GM12865 (cell line): ENCODE measurements at regions not wholly inside any gene's neighbourhood (a gene's known extent, or its start where the extent isn't known, plus 50 kb on each side); places are given as distances from the start of the nearest gene placed in this dataset.

Source experiments
- DNase-seq: peaks from one replicate; pipeline ENCODE4 v3.0.0; 2010; ENCODE audit warnings: low read depth
- H3K4me3 ChIP-seq: 2 replicates; pipeline ENCODE4 v1.5.1; 2011; ENCODE audit warnings: mild to moderate bottlenecking, low read depth, low read length, control low read depth
- TF ChIP-seq, protein P1 (sequence below): IDR thresholded peaks from 2 replicates; pipeline ENCODE4 v1.5.1; 2011; ENCODE audit warnings: low read length, control low read depth, low read depth, inconsistent platforms; ENCODE audit not compliant: insufficient read depth; ENCODE audit errors: missing control alignments

DNA sequence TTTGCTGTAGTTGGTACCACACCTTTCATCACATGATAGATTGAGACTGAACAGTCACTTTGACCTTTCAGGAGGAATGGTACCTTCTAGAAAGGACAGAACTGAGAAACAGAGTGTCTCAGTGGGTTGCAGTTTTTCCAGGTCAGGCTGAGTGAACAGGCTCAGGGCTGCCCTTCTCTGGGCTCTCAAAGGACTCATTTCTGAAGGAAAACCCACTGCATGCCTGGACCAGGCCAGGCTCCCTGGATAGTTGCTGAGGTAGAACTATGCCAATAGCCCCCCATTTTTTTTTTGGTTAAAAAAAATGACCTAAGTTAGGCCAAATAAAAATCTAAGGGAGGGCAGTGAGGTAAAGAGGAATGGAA, 148.1 kb upstream of the EGLN3 start:
- DNase-seq: no peak
- no peak overlapping the region for H3K4me3 ChIP-seq
- TF ChIP-seq, protein P1, sequence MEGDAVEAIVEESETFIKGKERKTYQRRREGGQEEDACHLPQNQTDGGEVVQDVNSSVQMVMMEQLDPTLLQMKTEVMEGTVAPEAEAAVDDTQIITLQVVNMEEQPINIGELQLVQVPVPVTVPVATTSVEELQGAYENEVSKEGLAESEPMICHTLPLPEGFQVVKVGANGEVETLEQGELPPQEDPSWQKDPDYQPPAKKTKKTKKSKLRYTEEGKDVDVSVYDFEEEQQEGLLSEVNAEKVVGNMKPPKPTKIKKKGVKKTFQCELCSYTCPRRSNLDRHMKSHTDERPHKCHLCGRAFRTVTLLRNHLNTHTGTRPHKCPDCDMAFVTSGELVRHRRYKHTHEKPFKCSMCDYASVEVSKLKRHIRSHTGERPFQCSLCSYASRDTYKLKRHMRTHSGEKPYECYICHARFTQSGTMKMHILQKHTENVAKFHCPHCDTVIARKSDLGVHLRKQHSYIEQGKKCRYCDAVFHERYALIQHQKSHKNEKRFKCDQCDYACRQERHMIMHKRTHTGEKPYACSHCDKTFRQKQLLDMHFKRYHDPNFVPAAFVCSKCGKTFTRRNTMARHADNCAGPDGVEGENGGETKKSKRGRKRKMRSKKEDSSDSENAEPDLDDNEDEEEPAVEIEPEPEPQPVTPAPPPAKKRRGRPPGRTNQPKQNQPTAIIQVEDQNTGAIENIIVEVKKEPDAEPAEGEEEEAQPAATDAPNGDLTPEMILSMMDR: no peak

DNA sequence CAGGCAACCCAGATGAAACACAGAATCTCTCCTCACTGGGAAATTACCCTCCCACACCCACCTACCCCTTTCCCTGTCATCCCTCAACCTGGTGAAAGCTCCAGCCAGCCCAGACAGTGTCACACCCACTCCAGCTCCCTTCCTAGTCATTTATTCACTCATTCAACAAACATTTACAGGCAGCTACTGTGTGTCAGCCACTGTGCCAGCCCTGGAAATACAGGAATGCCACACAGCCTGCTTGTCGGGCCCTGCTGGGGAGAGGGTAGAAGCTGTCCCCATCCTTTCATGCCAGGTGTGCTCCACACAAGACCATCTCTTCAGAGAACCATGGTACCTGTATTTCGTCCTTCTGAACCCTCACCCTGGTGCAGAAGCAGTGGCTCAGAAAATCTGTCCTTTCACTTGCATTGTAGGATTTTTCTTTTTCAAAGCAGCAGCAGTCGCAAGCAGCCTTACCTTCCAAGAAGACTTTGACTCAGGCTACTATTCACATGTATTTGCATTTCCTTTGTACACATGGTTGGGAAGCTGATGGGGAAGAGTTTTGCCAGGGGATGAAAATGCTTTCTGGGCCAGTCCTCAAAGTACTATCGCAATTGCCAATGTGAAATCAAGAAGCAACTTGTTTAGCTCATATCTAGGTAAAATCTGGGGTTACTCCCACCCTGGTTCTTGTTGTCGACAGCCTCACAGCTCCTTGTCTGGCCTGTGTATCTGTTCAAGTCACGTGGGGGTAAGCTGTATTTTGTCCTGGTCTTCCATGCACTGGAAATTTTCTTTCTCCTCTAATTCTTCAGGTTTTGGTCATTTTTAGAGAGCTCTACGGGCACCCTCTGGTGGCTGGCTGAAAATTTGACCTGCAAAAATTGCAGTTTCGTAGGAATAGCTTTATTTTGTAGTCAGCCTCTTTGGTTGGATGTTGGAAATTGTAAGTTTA, 147.4 kb upstream of the EGLN3 start:
- DNase-seq: peak; percentile 31
- TF ChIP-seq, protein P1: peak; percentile 48
- no peak overlapping the region for H3K4me3 ChIP-seq

DNA sequence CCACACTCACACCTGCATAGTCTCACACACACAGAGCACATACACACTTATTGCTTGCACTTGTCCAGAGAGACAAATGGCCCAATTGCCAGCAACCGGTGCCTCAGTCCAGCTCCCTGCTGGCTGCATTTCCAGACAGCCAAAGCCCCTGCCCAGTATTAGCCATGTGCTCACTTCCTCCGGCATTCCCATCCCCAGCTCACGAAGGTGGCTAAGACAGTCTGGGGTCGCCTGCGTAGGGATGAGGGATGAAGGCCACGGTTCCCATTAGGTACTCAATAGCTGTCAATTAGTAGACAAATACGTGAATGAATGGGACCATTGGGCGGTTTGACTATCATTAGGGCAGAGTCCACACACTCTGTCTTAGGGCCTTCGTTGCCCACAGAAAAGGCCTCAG, 146.8 kb upstream of the EGLN3 start:
- DNase-seq: no peak
- TF ChIP-seq, protein P1: no peak
- no peak overlapping the region for H3K4me3 ChIP-seq

DNA sequence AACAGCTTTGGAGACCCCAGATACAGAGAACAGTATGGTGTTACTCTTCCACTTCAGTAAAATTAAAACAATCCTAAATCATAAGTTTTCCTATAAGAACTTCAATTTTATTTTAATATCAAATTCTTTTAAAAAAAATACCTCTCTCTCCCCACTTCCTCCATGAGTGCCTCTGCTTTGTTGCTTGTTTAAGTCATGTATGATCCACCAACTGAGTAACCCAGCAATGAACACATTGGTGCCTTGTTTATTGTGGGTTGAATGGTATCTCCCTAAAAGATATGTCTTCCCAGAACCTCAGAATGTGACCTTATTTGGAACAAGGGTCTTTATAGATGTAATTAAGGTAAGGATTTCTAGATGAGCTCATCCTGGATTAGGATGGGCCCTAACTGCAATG, 143.5 kb upstream of the EGLN3 start:
- H3K4me3 ChIP-seq: no peak overlapping the region
- TF ChIP-seq, protein P1: no peak
- no peak for DNase-seq

DNA sequence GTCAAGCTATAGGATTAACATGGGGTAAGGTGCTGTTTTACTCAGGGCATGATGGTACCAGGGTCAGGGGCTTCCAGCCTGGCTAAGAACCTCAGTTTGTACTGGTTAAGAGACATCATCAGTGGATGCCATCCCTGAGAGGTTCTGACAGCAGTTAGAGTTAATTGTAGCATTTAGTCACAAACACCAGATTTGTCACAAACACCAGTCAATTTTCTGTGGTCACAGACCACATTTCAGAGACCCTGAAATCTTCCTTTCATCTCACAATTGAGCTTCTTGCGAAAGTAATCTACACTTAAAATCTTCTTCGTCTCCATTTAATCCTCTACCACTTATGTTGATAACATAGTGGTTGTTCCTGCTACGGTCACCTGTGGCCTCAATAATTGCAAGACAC, 143.0 kb upstream of the EGLN3 start:
- no peak for DNase-seq
- no peak overlapping the region for H3K4me3 ChIP-seq
- TF ChIP-seq, protein P1: no peak

DNA sequence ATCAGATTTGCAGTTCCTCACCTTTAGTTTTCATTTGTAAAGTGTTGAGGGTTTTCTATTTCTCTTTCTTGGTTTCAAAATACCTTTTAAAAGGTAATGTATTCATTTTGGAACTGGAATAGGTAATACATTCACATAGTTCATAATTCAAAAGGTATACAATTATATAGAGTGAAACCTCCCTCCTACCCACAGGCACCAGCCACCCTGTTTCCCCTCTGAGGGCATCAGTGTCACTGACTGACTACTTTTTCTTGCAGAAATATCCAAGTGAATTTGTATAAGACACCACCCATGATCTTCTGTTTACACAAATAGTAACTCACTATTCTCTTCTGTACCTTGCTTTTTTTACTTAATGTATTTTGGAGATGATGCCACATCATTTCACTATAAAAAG, 139.6 kb upstream of the EGLN3 start:
- no peak for DNase-seq

DNA sequence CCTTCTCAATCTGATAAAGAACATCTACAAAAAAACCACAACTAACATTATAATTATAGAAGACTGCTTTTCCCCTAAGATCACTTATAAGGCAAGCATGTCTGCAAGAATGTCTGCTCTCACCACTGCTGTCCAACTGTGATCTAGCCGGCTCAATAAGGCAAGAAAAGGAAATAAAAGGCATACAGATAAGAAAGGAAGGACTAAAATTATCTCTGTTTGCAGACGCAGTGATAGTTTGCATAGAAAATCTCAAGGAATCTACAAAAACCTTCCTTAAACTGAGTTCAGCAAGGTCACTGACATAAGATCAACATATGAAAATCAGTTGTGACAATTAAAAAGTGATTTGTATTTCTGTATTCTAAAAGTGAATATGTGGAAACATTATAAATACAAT, 138.0 kb upstream of the EGLN3 start:
- TF ChIP-seq, protein P1: no peak
- DNase-seq: no peak
- H3K4me3 ChIP-seq: no peak overlapping the region

More for the DNA sequence above, 139.6 kb upstream of the EGLN3 start:
- TF ChIP-seq, protein P1: no peak
- H3K4me3 ChIP-seq: no peak overlapping the region
